ENCODE measurements at regions not wholly inside any gene's neighbourhood (a gene's known extent, or its start where the extent isn't known, plus 50 kb on each side); places are given as distances from the start of the nearest gene placed in this dataset.

DNA sequence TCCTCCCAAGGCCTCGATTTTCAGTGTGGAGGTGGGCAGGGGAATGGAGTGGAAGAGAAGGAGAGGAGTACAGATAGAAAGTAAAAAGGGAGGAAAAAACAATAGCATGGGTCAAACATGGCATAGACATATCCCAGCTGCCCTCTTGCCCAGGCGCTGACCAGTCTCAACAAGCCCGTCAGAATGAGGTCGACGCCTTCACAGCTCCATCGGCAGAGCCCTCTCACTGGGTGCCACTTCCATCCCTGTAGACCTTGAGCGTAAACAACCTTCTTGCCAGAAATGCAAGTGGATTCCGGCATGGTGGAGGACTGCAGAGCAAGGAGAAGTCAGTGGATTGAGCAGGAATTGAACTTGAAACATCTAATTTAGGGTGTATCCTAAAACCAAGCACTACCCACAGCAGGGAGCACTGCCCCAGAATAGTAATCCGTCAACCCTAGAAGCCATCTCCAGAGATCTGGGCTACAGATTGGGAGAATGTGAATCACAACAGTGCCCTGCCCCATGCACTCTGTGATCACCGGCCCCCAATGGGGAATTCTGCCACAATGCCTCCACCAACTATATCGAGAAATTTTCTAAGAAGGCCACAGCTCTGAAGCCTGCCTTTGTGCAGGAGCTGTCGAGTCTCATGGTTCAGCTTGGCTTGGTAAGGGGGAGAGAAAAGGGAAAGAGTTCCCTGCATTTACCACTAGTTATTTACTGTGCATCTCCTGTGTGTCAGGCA lies 190.1 kb downstream of the UACA start:
- no peaks in the 10 kb centered on the region for H3K36me3 ChIP-seq (ENCODE audit: insufficient read depth, low read length)
- no peaks in the 10 kb centered on the region for H3F3A ChIP-seq (ENCODE audit: insufficient read depth, low read length, poor library complexity, severe bottlenecking)
- no peaks in the 10 kb centered on the region for H3K9me2 ChIP-seq (ENCODE audit: insufficient read depth, low read length)
- H4K20me1 ChIP-seq (ENCODE audit: insufficient read depth): no peaks in the 10 kb centered on the region
- H3K27ac ChIP-seq (ENCODE audit: low read length): no peak overlapping the region
- H3K4me2 ChIP-seq (ENCODE audit: low read length): no peak overlapping the region
- TF ChIP-seq TAF1 (IDR thresholded peaks at IDR 0.05; ENCODE audit: low read depth) (no peak), POLR2AphosphoS5 (IDR thresholded peaks at IDR 0.05) (no peak), RAD21 (conservative IDR thresholded peaks at IDR 0.05) (no peak)
- TF ChIP-seq, protein P1, sequence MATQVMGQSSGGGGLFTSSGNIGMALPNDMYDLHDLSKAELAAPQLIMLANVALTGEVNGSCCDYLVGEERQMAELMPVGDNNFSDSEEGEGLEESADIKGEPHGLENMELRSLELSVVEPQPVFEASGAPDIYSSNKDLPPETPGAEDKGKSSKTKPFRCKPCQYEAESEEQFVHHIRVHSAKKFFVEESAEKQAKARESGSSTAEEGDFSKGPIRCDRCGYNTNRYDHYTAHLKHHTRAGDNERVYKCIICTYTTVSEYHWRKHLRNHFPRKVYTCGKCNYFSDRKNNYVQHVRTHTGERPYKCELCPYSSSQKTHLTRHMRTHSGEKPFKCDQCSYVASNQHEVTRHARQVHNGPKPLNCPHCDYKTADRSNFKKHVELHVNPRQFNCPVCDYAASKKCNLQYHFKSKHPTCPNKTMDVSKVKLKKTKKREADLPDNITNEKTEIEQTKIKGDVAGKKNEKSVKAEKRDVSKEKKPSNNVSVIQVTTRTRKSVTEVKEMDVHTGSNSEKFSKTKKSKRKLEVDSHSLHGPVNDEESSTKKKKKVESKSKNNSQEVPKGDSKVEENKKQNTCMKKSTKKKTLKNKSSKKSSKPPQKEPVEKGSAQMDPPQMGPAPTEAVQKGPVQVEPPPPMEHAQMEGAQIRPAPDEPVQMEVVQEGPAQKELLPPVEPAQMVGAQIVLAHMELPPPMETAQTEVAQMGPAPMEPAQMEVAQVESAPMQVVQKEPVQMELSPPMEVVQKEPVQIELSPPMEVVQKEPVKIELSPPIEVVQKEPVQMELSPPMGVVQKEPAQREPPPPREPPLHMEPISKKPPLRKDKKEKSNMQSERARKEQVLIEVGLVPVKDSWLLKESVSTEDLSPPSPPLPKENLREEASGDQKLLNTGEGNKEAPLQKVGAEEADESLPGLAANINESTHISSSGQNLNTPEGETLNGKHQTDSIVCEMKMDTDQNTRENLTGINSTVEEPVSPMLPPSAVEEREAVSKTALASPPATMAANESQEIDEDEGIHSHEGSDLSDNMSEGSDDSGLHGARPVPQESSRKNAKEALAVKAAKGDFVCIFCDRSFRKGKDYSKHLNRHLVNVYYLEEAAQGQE (IDR thresholded peaks at IDR 0.05; ENCODE audit: borderline replicate concordance): no peak
- H3K9ac ChIP-seq (ENCODE audit: low read length): no peak overlapping the region
- H3K4me3 ChIP-seq (ENCODE audit: low read length): no peak overlapping the region
- no peak overlapping the region for H2AFZ ChIP-seq (ENCODE audit: low read depth, low read length)
- H3K9me3 ChIP-seq (ENCODE audit: low read length): no peaks in the 10 kb centered on the region
- H3K27me3 ChIP-seq (ENCODE audit: insufficient read depth, low read depth, low read length): no peaks in the 10 kb centered on the region
- no peaks in the 10 kb centered on the region for H3K79me2 ChIP-seq (replicated peaks; ENCODE audit: insufficient read depth, low read length)

DNA sequence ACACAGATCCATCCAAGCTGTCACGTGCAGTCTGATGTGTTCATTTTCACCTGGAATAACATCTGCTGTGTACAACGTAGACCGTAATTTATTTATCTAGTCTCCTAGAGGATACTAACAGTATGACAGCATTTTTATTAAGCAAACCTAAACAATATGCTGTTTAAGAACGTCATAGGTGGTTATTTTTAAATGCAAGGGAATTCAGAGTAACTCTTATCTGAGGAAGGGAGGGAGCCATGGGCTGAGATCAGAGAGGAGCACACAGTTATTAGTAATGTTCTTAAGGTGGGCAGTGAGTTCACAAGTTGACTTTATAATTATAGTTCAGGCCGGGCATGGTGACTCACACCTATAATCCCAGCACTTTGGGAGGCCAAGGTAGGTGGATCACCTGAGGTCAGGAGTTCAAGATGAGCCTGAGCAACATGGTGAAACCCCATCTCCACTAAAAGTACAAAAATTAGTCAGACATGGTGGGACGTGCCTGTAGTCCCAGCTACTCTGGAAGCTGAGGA lies 193.6 kb downstream of the UACA start:
- Histone ChIP-seq H2AFZ (ENCODE audit: low read depth, low read length) (no peak overlapping the region), H3K27ac (ENCODE audit: low read length) (no peak overlapping the region), H3K27me3 (ENCODE audit: insufficient read depth, low read depth, low read length) (no peaks in the 10 kb centered on the region), H3K79me2 (replicated peaks; ENCODE audit: insufficient read depth, low read length) (no peaks in the 10 kb centered on the region), H3K36me3 (ENCODE audit: insufficient read depth, low read length) (no peaks in the 10 kb centered on the region), H3K4me3 (ENCODE audit: low read length) (no peak overlapping the region), H3K9me3 (ENCODE audit: low read length) (no peaks in the 10 kb centered on the region), H3K4me2 (ENCODE audit: low read length) (no peak overlapping the region), H3K9me2 (ENCODE audit: insufficient read depth, low read length) (no peaks in the 10 kb centered on the region), H3F3A (ENCODE audit: insufficient read depth, low read length, poor library complexity, severe bottlenecking) (no peaks in the 10 kb centered on the region), H4K20me1 (ENCODE audit: insufficient read depth) (no peaks in the 10 kb centered on the region), H3K9ac (ENCODE audit: low read length) (no peak overlapping the region)
- no peak for TF ChIP-seq MXI1 (conservative IDR thresholded peaks at IDR 0.05; ENCODE audit: poor library complexity, severe bottlenecking)
- TF ChIP-seq EZH2 (IDR thresholded peaks at IDR 0.05; ENCODE audit: borderline replicate concordance, insufficient read depth, low read length, poor library complexity, severe bottlenecking): no peak
- TF ChIP-seq RAD21 (conservative IDR thresholded peaks at IDR 0.05): no peak
- TF ChIP-seq, protein P2, sequence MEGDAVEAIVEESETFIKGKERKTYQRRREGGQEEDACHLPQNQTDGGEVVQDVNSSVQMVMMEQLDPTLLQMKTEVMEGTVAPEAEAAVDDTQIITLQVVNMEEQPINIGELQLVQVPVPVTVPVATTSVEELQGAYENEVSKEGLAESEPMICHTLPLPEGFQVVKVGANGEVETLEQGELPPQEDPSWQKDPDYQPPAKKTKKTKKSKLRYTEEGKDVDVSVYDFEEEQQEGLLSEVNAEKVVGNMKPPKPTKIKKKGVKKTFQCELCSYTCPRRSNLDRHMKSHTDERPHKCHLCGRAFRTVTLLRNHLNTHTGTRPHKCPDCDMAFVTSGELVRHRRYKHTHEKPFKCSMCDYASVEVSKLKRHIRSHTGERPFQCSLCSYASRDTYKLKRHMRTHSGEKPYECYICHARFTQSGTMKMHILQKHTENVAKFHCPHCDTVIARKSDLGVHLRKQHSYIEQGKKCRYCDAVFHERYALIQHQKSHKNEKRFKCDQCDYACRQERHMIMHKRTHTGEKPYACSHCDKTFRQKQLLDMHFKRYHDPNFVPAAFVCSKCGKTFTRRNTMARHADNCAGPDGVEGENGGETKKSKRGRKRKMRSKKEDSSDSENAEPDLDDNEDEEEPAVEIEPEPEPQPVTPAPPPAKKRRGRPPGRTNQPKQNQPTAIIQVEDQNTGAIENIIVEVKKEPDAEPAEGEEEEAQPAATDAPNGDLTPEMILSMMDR (IDR thresholded peaks at IDR 0.05; ENCODE audit: poor library complexity, severe bottlenecking): no peak
- TF ChIP-seq EP300 (conservative IDR thresholded peaks at IDR 0.05; ENCODE audit: poor library complexity, severe bottlenecking): no peak
- TF ChIP-seq TAF1 (IDR thresholded peaks at IDR 0.05; ENCODE audit: low read depth): no peak

Measured in neural cell (in vitro differentiated cells).